Glutamatergic neuron (in vitro differentiated cells): ENCODE measurements at regions not wholly inside any gene's neighbourhood (a gene's known extent, or its start where the extent isn't known, plus 50 kb on each side); places are given as distances from the start of the nearest gene placed in this dataset.

Source experiments
- DNase-seq: peaks from one replicate; pipeline ENCODE4 v3.0.0; 2022
- H3K27ac Mint-ChIP-seq: one replicate; pipeline ENCODE4 v1.8.0; 2020; ENCODE audit warnings: mild to moderate bottlenecking, mixed read lengths, inconsistent platforms; ENCODE audit not compliant: unreplicated experiment
- H3K27me3 Mint-ChIP-seq: one replicate; pipeline ENCODE4 v1.8.0; 2020; ENCODE audit warnings: mild to moderate bottlenecking, moderate library complexity, mixed read lengths, inconsistent platforms; ENCODE audit not compliant: unreplicated experiment
- H3K36me3 Mint-ChIP-seq: one replicate; pipeline ENCODE4 v1.8.0; 2020; ENCODE audit warnings: mild to moderate bottlenecking, mixed read lengths, inconsistent platforms; ENCODE audit not compliant: unreplicated experiment
- H3K4me1 Mint-ChIP-seq: one replicate; pipeline ENCODE4 v1.8.0; 2020; ENCODE audit warnings: mild to moderate bottlenecking, low read depth, mixed read lengths, inconsistent platforms; ENCODE audit not compliant: unreplicated experiment
- H3K4me3 Mint-ChIP-seq: one replicate; pipeline ENCODE4 v1.8.0; 2020; ENCODE audit warnings: mild to moderate bottlenecking, mixed read lengths, inconsistent platforms; ENCODE audit not compliant: unreplicated experiment
- H3K9me3 Mint-ChIP-seq: one replicate; pipeline ENCODE4 v1.8.0; 2020; ENCODE audit warnings: mild to moderate bottlenecking, moderate library complexity, mixed read lengths, inconsistent platforms; ENCODE audit not compliant: unreplicated experiment
- TF ChIP-seq, protein P1 (sequence below): fragments of 200-600 bp; sonication (generic); IDR thresholded peaks from one replicate; pipeline ENCODE4 v1.5.0; 2021; ENCODE audit not compliant: partially characterized antibody, unreplicated experiment

DNA sequence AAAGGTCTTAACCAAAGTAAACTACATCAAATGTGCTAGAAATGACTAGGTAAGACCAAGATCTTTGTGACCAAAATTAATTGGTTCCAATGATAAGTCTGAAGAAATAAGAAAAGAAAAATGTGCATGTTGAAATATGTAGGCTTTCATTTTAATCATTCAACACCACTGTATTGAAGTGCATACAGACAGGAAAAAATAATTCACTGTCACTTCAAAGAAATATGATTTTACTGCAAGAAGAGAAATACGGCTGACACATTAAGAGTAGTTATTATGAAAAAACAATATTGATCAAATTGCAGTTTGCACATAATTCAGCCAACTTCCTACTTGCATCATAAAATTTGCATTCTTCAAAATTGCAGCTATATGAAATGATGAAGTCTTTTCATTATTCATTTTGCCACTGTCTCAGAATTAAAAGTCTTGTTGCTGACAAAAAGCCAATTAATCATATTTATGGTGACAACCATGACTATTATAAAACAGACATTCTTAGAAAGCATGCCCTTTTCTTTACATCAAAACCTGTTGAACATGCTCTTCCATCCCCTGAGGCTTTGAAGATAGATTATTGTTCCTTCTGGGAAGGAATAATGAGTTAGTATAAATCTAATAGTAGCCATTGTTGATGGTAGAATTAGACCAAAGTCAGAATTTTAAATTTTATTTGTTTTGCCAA is 405.9 kb upstream of the MAD2L1 start:
- Mint-ChIP-seq H3K4me3 (no peak overlapping the region), H3K36me3 (no peaks in the 10 kb centered on the region), H3K9me3 (no peaks in the 10 kb centered on the region), H3K27ac (no peak overlapping the region), H3K4me1 (no peaks in the 10 kb centered on the region), H3K27me3 (no peaks in the 10 kb centered on the region)
- TF ChIP-seq, protein P1, sequence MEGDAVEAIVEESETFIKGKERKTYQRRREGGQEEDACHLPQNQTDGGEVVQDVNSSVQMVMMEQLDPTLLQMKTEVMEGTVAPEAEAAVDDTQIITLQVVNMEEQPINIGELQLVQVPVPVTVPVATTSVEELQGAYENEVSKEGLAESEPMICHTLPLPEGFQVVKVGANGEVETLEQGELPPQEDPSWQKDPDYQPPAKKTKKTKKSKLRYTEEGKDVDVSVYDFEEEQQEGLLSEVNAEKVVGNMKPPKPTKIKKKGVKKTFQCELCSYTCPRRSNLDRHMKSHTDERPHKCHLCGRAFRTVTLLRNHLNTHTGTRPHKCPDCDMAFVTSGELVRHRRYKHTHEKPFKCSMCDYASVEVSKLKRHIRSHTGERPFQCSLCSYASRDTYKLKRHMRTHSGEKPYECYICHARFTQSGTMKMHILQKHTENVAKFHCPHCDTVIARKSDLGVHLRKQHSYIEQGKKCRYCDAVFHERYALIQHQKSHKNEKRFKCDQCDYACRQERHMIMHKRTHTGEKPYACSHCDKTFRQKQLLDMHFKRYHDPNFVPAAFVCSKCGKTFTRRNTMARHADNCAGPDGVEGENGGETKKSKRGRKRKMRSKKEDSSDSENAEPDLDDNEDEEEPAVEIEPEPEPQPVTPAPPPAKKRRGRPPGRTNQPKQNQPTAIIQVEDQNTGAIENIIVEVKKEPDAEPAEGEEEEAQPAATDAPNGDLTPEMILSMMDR: no peak
- DNase-seq: no peak

DNA sequence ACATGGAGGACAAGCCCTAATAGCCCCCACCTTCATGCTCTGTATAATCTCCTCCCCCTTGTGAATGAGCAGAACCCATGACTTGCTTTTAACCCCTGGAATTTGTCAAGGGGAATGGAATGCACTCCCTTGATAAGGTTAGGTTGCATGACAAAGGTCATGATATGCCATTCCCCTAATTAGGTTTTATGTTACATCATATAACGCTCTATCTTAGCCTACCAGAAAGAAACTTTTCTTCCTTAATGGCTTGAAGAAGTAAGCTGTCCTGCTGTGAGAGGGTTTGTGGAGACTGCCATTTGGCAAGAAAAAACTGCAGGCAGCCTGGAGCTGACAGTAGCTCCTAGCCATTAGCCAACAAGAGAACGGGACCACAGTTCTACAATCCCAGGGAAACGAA is 399.8 kb upstream of the MAD2L1 start:
- Mint-ChIP-seq H3K4me1 (no peaks in the 10 kb centered on the region), H3K27me3 (no peaks in the 10 kb centered on the region), H3K27ac (no peak overlapping the region), H3K36me3 (no peaks in the 10 kb centered on the region), H3K9me3 (no peaks in the 10 kb centered on the region), H3K4me3 (no peak overlapping the region)
- no peak for DNase-seq
- TF ChIP-seq, protein P1: no peak

DNA sequence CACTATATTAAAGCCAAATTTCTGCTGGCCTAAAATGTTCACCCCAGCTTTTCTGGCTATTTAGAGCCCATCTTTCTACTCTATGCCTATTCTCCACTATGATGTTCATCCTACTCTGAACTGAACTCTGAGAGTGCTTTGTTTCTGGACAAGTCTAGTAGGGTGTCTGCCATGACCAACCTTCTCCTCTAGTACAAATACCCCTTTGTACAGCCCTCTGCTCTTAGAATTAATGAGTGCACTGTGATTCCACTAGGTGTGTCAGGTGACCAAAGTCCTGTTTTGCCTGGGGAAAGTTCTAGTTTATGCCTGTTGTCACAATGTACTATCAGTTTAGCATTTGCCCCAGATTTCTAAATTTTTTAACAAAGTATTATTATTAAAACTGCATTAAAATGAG is 388.1 kb upstream of the MAD2L1 start:
- H3K36me3 Mint-ChIP-seq: no peaks in the 10 kb centered on the region
- H3K27me3 Mint-ChIP-seq: no peaks in the 10 kb centered on the region
- H3K4me3 Mint-ChIP-seq: no peak overlapping the region
- H3K4me1 Mint-ChIP-seq: no peaks in the 10 kb centered on the region
- H3K27ac Mint-ChIP-seq: no peak overlapping the region
- TF ChIP-seq, protein P1: no peak
- no peaks in the 10 kb centered on the region for H3K9me3 Mint-ChIP-seq
- DNase-seq: no peak

DNA sequence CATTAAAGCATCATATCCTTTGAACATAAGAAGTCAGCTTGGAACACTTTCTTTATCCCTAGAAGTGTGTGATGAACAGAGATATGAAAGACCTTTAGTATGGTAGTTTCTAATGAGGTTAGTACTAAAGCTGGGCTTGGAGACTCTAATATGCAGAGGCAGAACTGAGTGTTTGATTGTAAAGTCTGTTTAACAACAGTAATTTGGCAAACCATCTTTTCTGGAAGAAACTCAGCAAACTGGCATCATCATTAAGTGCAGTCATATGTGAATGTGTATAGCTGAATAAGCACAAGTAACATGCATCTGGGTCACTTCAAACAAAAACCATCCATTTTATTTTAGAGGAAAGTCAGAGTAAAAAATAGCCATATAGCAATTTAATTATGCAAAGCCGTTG is 385.9 kb upstream of the MAD2L1 start:
- H3K27me3 Mint-ChIP-seq: no peaks in the 10 kb centered on the region
- no peaks in the 10 kb centered on the region for H3K9me3 Mint-ChIP-seq
- no peak overlapping the region for H3K4me3 Mint-ChIP-seq
- H3K36me3 Mint-ChIP-seq: no peaks in the 10 kb centered on the region
- H3K4me1 Mint-ChIP-seq: no peaks in the 10 kb centered on the region
- DNase-seq: no peak
- TF ChIP-seq, protein P1: no peak
- no peak overlapping the region for H3K27ac Mint-ChIP-seq

DNA sequence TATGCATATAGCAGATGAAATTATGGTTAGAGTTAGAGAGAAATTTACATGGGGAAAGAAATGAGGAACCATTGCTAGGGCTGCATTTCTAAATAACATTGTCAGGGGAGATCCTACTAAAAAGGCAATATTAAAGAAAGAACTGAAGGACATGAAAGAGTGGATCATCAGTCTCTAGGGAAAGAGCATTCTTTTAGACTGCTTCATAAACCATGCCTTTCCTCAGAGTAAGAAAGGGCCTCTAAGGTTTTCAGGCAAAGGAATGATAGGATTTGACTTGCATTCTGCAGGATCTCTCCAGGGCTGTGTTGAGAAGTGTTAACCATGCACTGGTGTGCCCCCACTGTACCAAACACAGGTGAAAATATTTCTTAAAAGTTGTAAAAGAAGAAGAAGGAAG is 385.4 kb upstream of the MAD2L1 start:
- no peak for DNase-seq
- no peaks in the 10 kb centered on the region for H3K4me1 Mint-ChIP-seq
- no peaks in the 10 kb centered on the region for H3K27me3 Mint-ChIP-seq
- no peak overlapping the region for H3K4me3 Mint-ChIP-seq
- H3K36me3 Mint-ChIP-seq: no peaks in the 10 kb centered on the region
- TF ChIP-seq, protein P1: no peak
- no peaks in the 10 kb centered on the region for H3K9me3 Mint-ChIP-seq
- no peak overlapping the region for H3K27ac Mint-ChIP-seq
